Aorta (tissue), 5 donors: ENCODE measurements at regions not wholly inside any gene's neighbourhood (a gene's known extent, or its start where the extent isn't known, plus 50 kb on each side); places are given as distances from the start of the nearest gene placed in this dataset.

ENCODE experiments used
- ATAC-seq: fragments of 200-7000 bp; cut with Tn5 transposase; one replicate; pipeline ENCODE4 v1.9.1; 2022; ENCODE audit warnings: moderate library complexity; ENCODE audit not compliant: low FRiP score
- DNase-seq, 2 donors: peaks; one replicate each; pipeline ENCODE4 v3.0.0-alpha.2; 2020
- H3K27ac ChIP-seq, 2 donors: one replicate each; pipeline ENCODE4 v1.5.1; 2013; ENCODE audit warnings: low read length in 2 of 2, mild to moderate bottlenecking in 2 of 2, moderate library complexity in 2 of 2, control low read depth in 1 of 2, inconsistent platforms in 1 of 2, low read depth in 1 of 2
- H3K27me3 ChIP-seq, 2 donors: one replicate each; pipeline ENCODE4 v1.6.1; 2013; ENCODE audit warnings: control low read depth in 1 of 2, low read length in 1 of 2, mild to moderate bottlenecking in 1 of 2, moderate library complexity in 1 of 2; ENCODE audit not compliant: insufficient read depth in 2 of 2, control insufficient read depth in 1 of 2
- H3K36me3 ChIP-seq, 2 donors: one replicate each; pipeline ENCODE4 v1.6.1; 2013; ENCODE audit warnings: control low read depth in 1 of 2, low read length in 1 of 2, mild to moderate bottlenecking in 1 of 2; ENCODE audit not compliant: insufficient read depth in 2 of 2, control insufficient read depth in 1 of 2
- H3K4me1 ChIP-seq, 2 donors: one replicate each; pipeline ENCODE4 v1.6.1; 2013; ENCODE audit warnings: low read length in 2 of 2, control low read depth in 1 of 2, mild to moderate bottlenecking in 1 of 2, moderate library complexity in 1 of 2; ENCODE audit not compliant: insufficient read depth in 2 of 2, control insufficient read depth in 1 of 2
- H3K4me3 ChIP-seq, 2 donors: one replicate each; pipeline ENCODE4 v1.5.1; 2013; ENCODE audit warnings: low read length in 2 of 2, control low read depth in 1 of 2, mild to moderate bottlenecking in 1 of 2
- H3K9me3 ChIP-seq: one replicate; pipeline ENCODE4 v1.6.1; 2013; ENCODE audit warnings: mild to moderate bottlenecking, low read length; ENCODE audit not compliant: control insufficient read depth
- WGBS, 2 donors: extraction: QIAGEN DNeasy Blood & Tissue Kit; methylation state at CpG; one replicate each; pipeline ENCODE4 v1.1.7; 2013; 5-methylcytosine and 5-hydroxymethylcytosine counted together
- intact Hi-C, 2 donors: fragments of 100-400 bp; cut with DNase I; formaldehyde crosslinking; loops; one replicate each; pipeline versions ENCODE4 v1.14.2 to v1.15.0; 2022
- donor health status: healthy with polysubstance abuse.
- donor health status: Bipolar disorder and iron deficiency.
- donor health status: DM: no; HTN: no; CAD: no.
- donor health status: DM: no; HTN: no; CAD: no.
- donor health status: DM: yes; HTN: yes; CAD: no.

- Histone ChIP-seq H3K4me1 (no peaks in the 10 kb centered on the region), H3K9me3 (no peaks in the 10 kb centered on the region), H3K27me3 (no peaks in the 10 kb centered on the region), H3K27ac (no peak overlapping the region), H3K36me3 (no peaks in the 10 kb centered on the region), H3K4me3 (no peak overlapping the region)
- intact Hi-C loops, result no loop called here
- DNase-seq (no peak), ATAC-seq (no peak)
- 86 to 88% methylated on average over 9 of the region's 9 CpGs for WGBS, 2 donors
These were observed 836.6 kb upstream of the TMEM132C start for GRCh38 chr12:127430401-127430800.

- H3K4me3 ChIP-seq, result no peak overlapping the region
- DNase-seq, result no peak
- intact Hi-C loops, result no loop called here
- H3K9me3 ChIP-seq, result no peaks in the 10 kb centered on the region
- 97 to 100% methylated on average over 6 of the region's 6 CpGs for WGBS, 2 donors
- no peaks in the 10 kb centered on the region for H3K36me3 ChIP-seq
- H3K4me1 ChIP-seq, result no peaks in the 10 kb centered on the region
- no peak for ATAC-seq
- no peaks in the 10 kb centered on the region for H3K27me3 ChIP-seq
- no peak overlapping the region for H3K27ac ChIP-seq
These were observed 835.8 kb upstream of the TMEM132C start for GRCh38 chr12:127431177-127431576.

GRCh38 chr12:127431594-127431993 lies 835.4 kb upstream of the TMEM132C start:
- WGBS, 2 donors, result 88 to 89% methylated on average over 5 of the region's 5 CpGs
- no peak for ATAC-seq
- intact Hi-C loops, result no loop called here

GRCh38 chr12:127435439-127435838 lies 831.5 kb upstream of the TMEM132C start:
- H3K27ac ChIP-seq, result no peak overlapping the region
- no peaks in the 10 kb centered on the region for H3K4me1 ChIP-seq
- 91 to 94% methylated on average over 3 of the region's 3 CpGs for WGBS, 2 donors
- ATAC-seq, result no peak
- no peaks in the 10 kb centered on the region for H3K9me3 ChIP-seq
- H3K27me3 ChIP-seq, result no peaks in the 10 kb centered on the region
- intact Hi-C loops, result no loop called here
- DNase-seq, result no peak
- H3K36me3 ChIP-seq, result no peaks in the 10 kb centered on the region
- no peak overlapping the region for H3K4me3 ChIP-seq

More at GRCh38 chr12:127431594-127431993, 835.4 kb upstream of the TMEM132C start:
- no peaks in the 10 kb centered on the region for H3K36me3 ChIP-seq
- no peaks in the 10 kb centered on the region for H3K27me3 ChIP-seq
- H3K4me1 ChIP-seq, result no peaks in the 10 kb centered on the region
- no peak for DNase-seq
- H3K4me3 ChIP-seq, result no peak overlapping the region
- no peak overlapping the region for H3K27ac ChIP-seq
- no peaks in the 10 kb centered on the region for H3K9me3 ChIP-seq

- ATAC-seq (no peak), DNase-seq (no peak)
- intact Hi-C loops, result no loop called here
- no peaks in the 10 kb centered on the region for H3K4me1 ChIP-seq
- H3K27me3 ChIP-seq, result no peaks in the 10 kb centered on the region
- H3K4me3 ChIP-seq, result no peak overlapping the region
- no peaks in the 10 kb centered on the region for H3K36me3 ChIP-seq
- WGBS, 2 donors, result 90 to 93% methylated on average over 3 of the region's 3 CpGs
- no peak overlapping the region for H3K27ac ChIP-seq
- no peaks in the 10 kb centered on the region for H3K9me3 ChIP-seq
These were observed 828.3 kb upstream of the TMEM132C start for GRCh38 chr12:127438512-127439244.

- Histone ChIP-seq H3K36me3 (no peaks in the 10 kb centered on the region), H3K9me3 (no peaks in the 10 kb centered on the region), H3K4me1 (peaks cover 0 to 2% of the 10 kb centered on the region in 2 donors), H3K4me3 (no peak overlapping the region), H3K27me3 (no peaks in the 10 kb centered on the region), H3K27ac (peak overlapping the region in 1 of 2 donors; percentile 62)
- intact Hi-C loops, result loop anchor here in 1 of 2 donors (5.0 to 10.0 kb wide), 2 partner anchors 197 to 229 kb away; no protein-coding TSS in a partner anchor
- 6 to 8% methylated on average over 4 of the region's 4 CpGs for WGBS, 2 donors
- DNase-seq (no peak), ATAC-seq (no peak)
These were observed 821.3 kb upstream of the TMEM132C start for GRCh38 chr12:127445581-127446139.

GRCh38 chr12:127448906-127449305 lies 818.1 kb upstream of the TMEM132C start:
- H3K36me3 ChIP-seq, result no peaks in the 10 kb centered on the region
- 45 to 52% methylated on average over 5 of the region's 5 CpGs for WGBS, 2 donors
- no peak overlapping the region for H3K4me3 ChIP-seq
- DNase-seq, result no peak
- H3K4me1 ChIP-seq, result peaks cover under 1 to 2% of the 10 kb centered on the region in 2 donors
- no peak overlapping the region for H3K27ac ChIP-seq
- intact Hi-C loops, result loop anchor here in 1 of 2 donors (5.0 to 10.0 kb wide), 2 partner anchors 193 to 226 kb away; no protein-coding TSS in a partner anchor
- no peaks in the 10 kb centered on the region for H3K27me3 ChIP-seq
- no peaks in the 10 kb centered on the region for H3K9me3 ChIP-seq
- ATAC-seq, result no peak

- peaks cover 2 to 5% of the 10 kb centered on the region in 2 donors for H3K4me1 ChIP-seq
- H3K9me3 ChIP-seq, result no peaks in the 10 kb centered on the region
- H3K4me3 ChIP-seq, result no peak overlapping the region
- no peak overlapping the region for H3K27ac ChIP-seq
- 56 to 62% methylated on average over 2 of the region's 2 CpGs for WGBS, 2 donors
- intact Hi-C loops, result no loop called here
- no peak for ATAC-seq
- no peaks in the 10 kb centered on the region for H3K36me3 ChIP-seq
- no peaks in the 10 kb centered on the region for H3K27me3 ChIP-seq
- DNase-seq, result no peak
These were observed 816.1 kb upstream of the TMEM132C start for GRCh38 chr12:127450826-127451225.
